Pancreas (tissue), 10 donors: ENCODE measurements at regions not wholly inside any gene's neighbourhood (a gene's known extent, or its start where the extent isn't known, plus 50 kb on each side); places are given as distances from the start of the nearest gene placed in this dataset.
A peak's percentile ranks its signal among the peaks of the same experiment; 100 is the strongest.
"Not testable (repeated sequence)": the region's sequence is repeated elsewhere in the genome, so short reads cannot be mapped to it uniquely, and the experiment has no call there.

Source experiments
- ATAC-seq, 4 donors: fragments of 200-7000 bp; cut with Tn5 transposase; one replicate each; pipeline versions ENCODE4 v1.8.0 to v1.9.1; 2020; ENCODE audit warnings: mild to moderate bottlenecking in 4 of 4, moderate library complexity in 4 of 4
- DNase-seq, 6 donors: peaks; one replicate each; pipeline ENCODE4 v3.0.0-alpha.2; 2020
- FAIRE-seq: peaks from 2 replicates; lab custom pipeline; 2012; peaks lifted over from hg19 to GRCh38; lab: Jason Lieb, UNC
- H3K27ac ChIP-seq, 4 donors: fragments of 200-600 bp; sonication (generic); 1 replicate in 3 of 4; 2 replicates in 1 of 4; pipeline versions ENCODE4 v1.5.0 to v1.8.0; 2020
- H3K27me3 ChIP-seq, 4 donors: fragments of 200-600 bp; one replicate each; pipeline ENCODE4 v1.8.0; 2021
- H3K36me3 ChIP-seq, 3 donors: fragments of 200-600 bp; sonication (generic) in 1 of 3; one replicate each; pipeline versions ENCODE4 v1.5.0 to v1.8.0; 2020 to 2021
- H3K4me1 ChIP-seq, 3 donors: fragments of 200-600 bp; one replicate each; pipeline ENCODE4 v1.8.0; 2021
- H3K4me3 ChIP-seq, 4 donors: fragments of 200-600 bp; sonication (generic) in 2 of 4; one replicate each; pipeline versions ENCODE4 v1.5.0 to v1.8.0; 2020 to 2021
- H3K9me3 ChIP-seq, 4 donors: fragments of 200-600 bp; one replicate each; pipeline ENCODE4 v1.8.0; 2021
- CTCF ChIP-seq, 4 donors: fragments of 200-600 bp; sonication (generic) in 3 of 4; IDR thresholded peaks; one replicate each; pipeline versions ENCODE4 v1.5.0 to v1.8.0; 2021; ENCODE audit warnings: antibody characterized with exemption in 4 of 4
- WGBS, 2 donors: extraction: QIAGEN DNeasy Blood & Tissue Kit; methylation state at CpG; one replicate each; pipeline ENCODE4 v1.1.7; 2013; 5-methylcytosine and 5-hydroxymethylcytosine counted together
- intact Hi-C, 3 donors: fragments of 100-400 bp; cut with DNase I; formaldehyde crosslinking; loops; one replicate each; pipeline versions ENCODE4 v1.11.1 to v1.14.2; 2022
- donor health status: healthy with polysubstance abuse.
- donor health status: DM: no; HTN: no; CAD: no; lungs with moderate emphysema.
- donor health status: DM: no; HTN: no; CAD: no.
- donor health status: control.
- donor health status: control.
- donor health status: Bipolar disorder and iron deficiency.
- donor health status: DM: yes; HTN: yes; CAD: no.
- donor health status: DM: no; HTN: no; CAD: no.
- donor health status: DM: no; HTN: no; CAD: no.
- donor health status: DM: yes; HTN: yes; CAD: no.

GRCh38 chr6:56833127-56833791 lies 121.6 kb upstream of the BEND6 start:
- no peak overlapping the region for H3K27ac ChIP-seq
- H3K4me3 ChIP-seq, result no peak overlapping the region
- H3K4me1 ChIP-seq, result no peaks in the 10 kb centered on the region
- no peak for FAIRE-seq
- DNase-seq, result no peak
- no peaks in the 10 kb centered on the region for H3K27me3 ChIP-seq
- intact Hi-C loops, result no loop called here
- WGBS, 2 donors, result 61 to 76% methylated on average over 3 of the region's 3 CpGs
- no peaks in the 10 kb centered on the region for H3K9me3 ChIP-seq
- no peaks in the 10 kb centered on the region for H3K36me3 ChIP-seq
- TF ChIP-seq CTCF (IDR thresholded peaks at IDR 0.05), result no peak
- ATAC-seq, result no peak

- DNase-seq, result no peak
- intact Hi-C loops, result no loop called here
- ATAC-seq, result no peak
- H3K9me3 ChIP-seq, result no peaks in the 10 kb centered on the region
- no peaks in the 10 kb centered on the region for H3K4me1 ChIP-seq
- 60 to 73% methylated on average over 3 of the region's 3 CpGs for WGBS, 2 donors
- no peak for TF ChIP-seq CTCF (IDR thresholded peaks at IDR 0.05)
- no peak for FAIRE-seq
- no peaks in the 10 kb centered on the region for H3K27me3 ChIP-seq
- no peaks in the 10 kb centered on the region for H3K36me3 ChIP-seq
- no peak overlapping the region for H3K4me3 ChIP-seq
- no peak overlapping the region for H3K27ac ChIP-seq
Measured at GRCh38 chr6:56832225-56832624, 122.7 kb upstream of the BEND6 start.

GRCh38 chr6:56831334-56831733 lies 123.6 kb upstream of the BEND6 start:
- H3K36me3 ChIP-seq, result no peaks in the 10 kb centered on the region
- no peaks in the 10 kb centered on the region for H3K27me3 ChIP-seq
- no peak for DNase-seq
- TF ChIP-seq CTCF (IDR thresholded peaks at IDR 0.05), result no peak
- no peak for ATAC-seq
- intact Hi-C loops, result no loop called here
- no peak overlapping the region for H3K27ac ChIP-seq
- no peaks in the 10 kb centered on the region for H3K4me1 ChIP-seq
- H3K9me3 ChIP-seq, result no peaks in the 10 kb centered on the region
- WGBS, 2 donors, result 47 to 58% methylated on average over 2 of the region's 2 CpGs
- no peak for FAIRE-seq
- no peak overlapping the region for H3K4me3 ChIP-seq

- no peak for FAIRE-seq
- no peak overlapping the region for H3K27ac ChIP-seq
- 67 to 72% methylated on average over 2 of the region's 2 CpGs for WGBS, 2 donors
Measured at GRCh38 chr6:56827908-56828649, 126.8 kb upstream of the BEND6 start.

GRCh38 chr6:56824431-56824830 lies 130.5 kb upstream of the BEND6 start:
- H3K4me3 ChIP-seq, H3K36me3 ChIP-seq, H3K27ac ChIP-seq, H3K9me3 ChIP-seq, H3K4me1 ChIP-seq, FAIRE-seq, H3K27me3 ChIP-seq, intact Hi-C loops, ATAC-seq: not testable (repeated sequence)
- DNase-seq, result peak in 1 of 6 donors; percentile 39
- 84 to 87% methylated on average over 24 to 26 of the region's 26 CpGs for WGBS, 2 donors

More at GRCh38 chr6:56827908-56828649, 126.8 kb upstream of the BEND6 start:
- no peaks in the 10 kb centered on the region for H3K36me3 ChIP-seq
- no peak for TF ChIP-seq CTCF (IDR thresholded peaks at IDR 0.05)
- no peaks in the 10 kb centered on the region for H3K9me3 ChIP-seq
- no peak for ATAC-seq
- DNase-seq, result no peak
- intact Hi-C loops, result no loop called here
- H3K4me1 ChIP-seq, result no peaks in the 10 kb centered on the region
- no peak overlapping the region for H3K4me3 ChIP-seq
- no peaks in the 10 kb centered on the region for H3K27me3 ChIP-seq
